Lower lobe of right lung (tissue), 2 donors: ENCODE measurements at regions not wholly inside any gene's neighbourhood (a gene's known extent, or its start where the extent isn't known, plus 50 kb on each side); places are given as distances from the start of the nearest gene placed in this dataset.
A peak's percentile ranks its signal among the peaks of the same experiment; 100 is the strongest.

Experiments used
- ATAC-seq, 2 donors: fragments of 200-7000 bp; cut with Tn5 transposase; one replicate each; pipeline ENCODE4 v1.9.1; 2020 to 2022; ENCODE audit warnings: mild to moderate bottlenecking in 2 of 2, moderate library complexity in 2 of 2
- DNase-seq: peaks from one replicate; pipeline ENCODE4 v3.0.0-alpha.2; 2020
- H3K27ac ChIP-seq: fragments of 200-600 bp; one replicate; pipeline ENCODE4 v1.8.0; 2022
- H3K27me3 ChIP-seq: fragments of 200-600 bp; one replicate; pipeline ENCODE4 v1.8.0; 2022; ENCODE audit warnings: low read depth
- H3K36me3 ChIP-seq: fragments of 200-600 bp; one replicate; pipeline ENCODE4 v1.8.0; 2022; ENCODE audit warnings: mild to moderate bottlenecking
- H3K4me1 ChIP-seq: fragments of 200-600 bp; one replicate; pipeline ENCODE4 v1.8.0; 2022
- H3K4me3 ChIP-seq: fragments of 200-600 bp; one replicate; pipeline ENCODE4 v1.8.0; 2022; ENCODE audit warnings: mild to moderate bottlenecking
- H3K9me3 ChIP-seq: fragments of 200-600 bp; one replicate; pipeline ENCODE4 v1.8.0; 2022
- CTCF ChIP-seq: fragments of 200-600 bp; IDR thresholded peaks from one replicate; pipeline ENCODE4 v1.8.0; 2022; ENCODE audit warnings: antibody characterized with exemption, mild to moderate bottlenecking
- intact Hi-C: fragments of 100-400 bp; cut with DNase I; formaldehyde crosslinking; loops from one replicate; pipeline ENCODE4 v1.11.0; 2022
- donor health status: DM: no; HTN: yes; CAD: no; lungs with severe emphysema.

GRCh38 chr13:55761986-55762385 is 1378.7 kb upstream of the PRR20A start:
- Histone ChIP-seq H3K36me3 (no peaks in the 10 kb centered on the region), H3K27me3 (no peaks in the 10 kb centered on the region), H3K27ac (no peak overlapping the region), H3K9me3 (no peaks in the 10 kb centered on the region), H3K4me1 (no peaks in the 10 kb centered on the region), H3K4me3 (no peak overlapping the region)
- DNase-seq: no peak
- intact Hi-C loops: no loop called here
- no peak for ATAC-seq
- no peak for TF ChIP-seq CTCF

- no peak for DNase-seq
- TF ChIP-seq CTCF: no peak
- no peaks in the 10 kb centered on the region for H3K9me3 ChIP-seq
- no peaks in the 10 kb centered on the region for H3K4me1 ChIP-seq
- H3K27ac ChIP-seq: no peak overlapping the region
- H3K27me3 ChIP-seq: no peaks in the 10 kb centered on the region
- intact Hi-C loops: no loop called here
- H3K36me3 ChIP-seq: no peaks in the 10 kb centered on the region
- no peak overlapping the region for H3K4me3 ChIP-seq
- peak in 1 of 2 donors; percentile 37 for ATAC-seq
Observed at GRCh38 chr13:55777612-55778011, 1363.1 kb upstream of the PRR20A start.

- ATAC-seq (no peak), DNase-seq (no peak)
- Histone ChIP-seq H3K4me1 (no peaks in the 10 kb centered on the region), H3K4me3 (no peak overlapping the region), H3K36me3 (no peaks in the 10 kb centered on the region), H3K27me3 (no peaks in the 10 kb centered on the region), H3K27ac (no peak overlapping the region), H3K9me3 (no peaks in the 10 kb centered on the region)
- TF ChIP-seq CTCF: no peak
- intact Hi-C loops: no loop called here
Observed at GRCh38 chr13:55783841-55784240, 1356.9 kb upstream of the PRR20A start.

GRCh38 chr13:55788548-55788947 is 1352.2 kb upstream of the PRR20A start:
- intact Hi-C loops: no loop called here

GRCh38 chr13:55792544-55793193 is 1348.0 kb upstream of the PRR20A start:
- no peak for TF ChIP-seq CTCF
- H3K4me1 ChIP-seq: no peaks in the 10 kb centered on the region
- no peaks in the 10 kb centered on the region for H3K9me3 ChIP-seq
- ATAC-seq (no peak), DNase-seq (no peak)
- H3K27me3 ChIP-seq: no peaks in the 10 kb centered on the region
- intact Hi-C loops: no loop called here
- no peak overlapping the region for H3K27ac ChIP-seq
- H3K36me3 ChIP-seq: no peaks in the 10 kb centered on the region
- no peak overlapping the region for H3K4me3 ChIP-seq

More at GRCh38 chr13:55788548-55788947, 1352.2 kb upstream of the PRR20A start:
- Histone ChIP-seq H3K4me1 (no peaks in the 10 kb centered on the region), H3K9me3 (no peaks in the 10 kb centered on the region), H3K4me3 (no peak overlapping the region), H3K27me3 (no peaks in the 10 kb centered on the region), H3K27ac (no peak overlapping the region), H3K36me3 (no peaks in the 10 kb centered on the region)
- DNase-seq (no peak), ATAC-seq (no peak)
- no peak for TF ChIP-seq CTCF
